ENCODE measurements at regions not wholly inside any gene's neighbourhood (a gene's known extent, or its start where the extent isn't known, plus 50 kb on each side); places are given as distances from the start of the nearest gene placed in this dataset.

- H3K9me3 ChIP-seq, result no peaks in the 10 kb centered on the region
- no peak for DNase-seq
- H3K4me1 ChIP-seq (ENCODE audit: control insufficient read depth in 1 of 2, extremely low read depth in 1 of 2, insufficient read depth in 2 of 2, low read length in 2 of 2), result no peaks in the 10 kb centered on the region
- H3K4me3 Mint-ChIP-seq, result no peak overlapping the region
- H3K4me1 Mint-ChIP-seq, result no peaks in the 10 kb centered on the region
- no peaks in the 10 kb centered on the region for H3K36me3 ChIP-seq (ENCODE audit: control insufficient read depth in 2 of 2, extremely low read depth in 1 of 2, insufficient read depth in 1 of 2, low read length in 1 of 2)
- H3K27me3 Mint-ChIP-seq, result no peaks in the 10 kb centered on the region
- H3K27ac Mint-ChIP-seq, result no peak overlapping the region
- H3K9me3 Mint-ChIP-seq, result no peaks in the 10 kb centered on the region
- H3K36me3 Mint-ChIP-seq, result no peaks in the 10 kb centered on the region
- CTCF ChIA-PET, result no interaction called here
- POLR2A ChIA-PET, result no interaction called here
- no peaks in the 10 kb centered on the region for H3K27me3 ChIP-seq (replicated peaks in 1 of 2; ENCODE audit: control insufficient read depth in 2 of 2, extremely low read depth in 1 of 2, insufficient read depth in 2 of 2, low read length in 1 of 2)
- ATAC-seq (replicated peaks in 1 of 4), result no peak
- H3K4me3 ChIP-seq (ENCODE audit: control insufficient read depth in 1 of 2, extremely low read depth in 1 of 2, low read length in 1 of 2), result no peak overlapping the region
- no peak overlapping the region for H3K27ac ChIP-seq (ENCODE audit: low read length)
Measured at GRCh38 chrY:17368413-17368812, 511.6 kb downstream of the CDY2B start.

- H3K4me3 ChIP-seq (ENCODE audit: control insufficient read depth in 1 of 2, extremely low read depth in 1 of 2, low read length in 1 of 2), result no peak overlapping the region
- no peaks in the 10 kb centered on the region for H3K9me3 Mint-ChIP-seq
- ChIA-PET POLR2A (no interaction called here), CTCF (no interaction called here)
- no peaks in the 10 kb centered on the region for H3K27me3 ChIP-seq (replicated peaks in 1 of 2; ENCODE audit: control insufficient read depth in 2 of 2, extremely low read depth in 1 of 2, insufficient read depth in 2 of 2, low read length in 1 of 2)
- no peaks in the 10 kb centered on the region for H3K4me1 ChIP-seq (ENCODE audit: control insufficient read depth in 1 of 2, extremely low read depth in 1 of 2, insufficient read depth in 2 of 2, low read length in 2 of 2)
- H3K27me3 Mint-ChIP-seq, result no peaks in the 10 kb centered on the region
- H3K4me1 Mint-ChIP-seq, result no peaks in the 10 kb centered on the region
- DNase-seq, result no peak
- H3K9me3 ChIP-seq, result no peaks in the 10 kb centered on the region
- no peak for ATAC-seq (replicated peaks in 1 of 4)
- H3K27ac Mint-ChIP-seq, result no peak overlapping the region
- H3K36me3 Mint-ChIP-seq, result no peaks in the 10 kb centered on the region
- no peaks in the 10 kb centered on the region for H3K36me3 ChIP-seq (ENCODE audit: control insufficient read depth in 2 of 2, extremely low read depth in 1 of 2, insufficient read depth in 1 of 2, low read length in 1 of 2)
- no peak overlapping the region for H3K27ac ChIP-seq (ENCODE audit: low read length)
- H3K4me3 Mint-ChIP-seq, result no peak overlapping the region
Measured at GRCh38 chrY:17366400-17366799, 513.6 kb downstream of the CDY2B start.

- Histone ChIP-seq H3K4me1 (ENCODE audit: control insufficient read depth in 1 of 2, extremely low read depth in 1 of 2, insufficient read depth in 2 of 2, low read length in 2 of 2) (no peaks in the 10 kb centered on the region), H3K36me3 (ENCODE audit: control insufficient read depth in 2 of 2, extremely low read depth in 1 of 2, insufficient read depth in 1 of 2, low read length in 1 of 2) (no peaks in the 10 kb centered on the region), H3K27ac (ENCODE audit: low read length) (no peak overlapping the region), H3K4me3 (ENCODE audit: control insufficient read depth in 1 of 2, extremely low read depth in 1 of 2, low read length in 1 of 2) (no peak overlapping the region), H3K27me3 (replicated peaks in 1 of 2; ENCODE audit: control insufficient read depth in 2 of 2, extremely low read depth in 1 of 2, insufficient read depth in 2 of 2, low read length in 1 of 2) (no peaks in the 10 kb centered on the region), H3K9me3 (no peaks in the 10 kb centered on the region)
- no CpG with 5 or more reads among the region's 4 CpGs for WGBS (ENCODE audit: insufficient coverage)
- no peak for ATAC-seq (replicated peaks in 1 of 4)
- CTCF ChIA-PET, result no interaction called here
- Mint-ChIP-seq H3K4me1 (no peaks in the 10 kb centered on the region), H3K4me3 (no peak overlapping the region), H3K27ac (no peak overlapping the region), H3K9me3 (peaks cover 0 to 15% (median 0%) of the 10 kb centered on the region in 3 donors), H3K27me3 (no peaks in the 10 kb centered on the region), H3K36me3 (no peaks in the 10 kb centered on the region)
- no peak for DNase-seq
- POLR2A ChIA-PET, result no interaction called here
Measured at GRCh38 chrY:17339028-17339427, 541.0 kb downstream of the CDY2B start.

- no peak overlapping the region for H3K27ac Mint-ChIP-seq
- H3K36me3 ChIP-seq (ENCODE audit: control insufficient read depth in 2 of 2, extremely low read depth in 1 of 2, insufficient read depth in 1 of 2, low read length in 1 of 2), result no peaks in the 10 kb centered on the region
- H3K36me3 Mint-ChIP-seq, result no peaks in the 10 kb centered on the region
- H3K4me1 ChIP-seq (ENCODE audit: control insufficient read depth in 1 of 2, extremely low read depth in 1 of 2, insufficient read depth in 2 of 2, low read length in 2 of 2), result no peaks in the 10 kb centered on the region
- no peaks in the 10 kb centered on the region for H3K4me1 Mint-ChIP-seq
- no peaks in the 10 kb centered on the region for H3K9me3 Mint-ChIP-seq
- no peak overlapping the region for H3K4me3 ChIP-seq (ENCODE audit: control insufficient read depth in 1 of 2, extremely low read depth in 1 of 2, low read length in 1 of 2)
- ChIA-PET CTCF (no interaction called here), POLR2A (no interaction called here)
- H3K27ac ChIP-seq (ENCODE audit: low read length), result no peak overlapping the region
- ATAC-seq (replicated peaks in 1 of 4) (no peak), DNase-seq (no peak)
- no peaks in the 10 kb centered on the region for H3K27me3 ChIP-seq (replicated peaks in 1 of 2; ENCODE audit: control insufficient read depth in 2 of 2, extremely low read depth in 1 of 2, insufficient read depth in 2 of 2, low read length in 1 of 2)
- no peaks in the 10 kb centered on the region for H3K27me3 Mint-ChIP-seq
- no peaks in the 10 kb centered on the region for H3K9me3 ChIP-seq
- no peak overlapping the region for H3K4me3 Mint-ChIP-seq
Measured at GRCh38 chrY:17330733-17331132, 549.3 kb downstream of the CDY2B start.

- Histone ChIP-seq H3K36me3 (ENCODE audit: control insufficient read depth in 2 of 2, extremely low read depth in 1 of 2, insufficient read depth in 1 of 2, low read length in 1 of 2) (no peaks in the 10 kb centered on the region), H3K4me3 (ENCODE audit: control insufficient read depth in 1 of 2, extremely low read depth in 1 of 2, low read length in 1 of 2) (no peak overlapping the region), H3K9me3 (no peaks in the 10 kb centered on the region), H3K27ac (ENCODE audit: low read length) (no peak overlapping the region), H3K27me3 (replicated peaks in 1 of 2; ENCODE audit: control insufficient read depth in 2 of 2, extremely low read depth in 1 of 2, insufficient read depth in 2 of 2, low read length in 1 of 2) (no peaks in the 10 kb centered on the region), H3K4me1 (ENCODE audit: control insufficient read depth in 1 of 2, extremely low read depth in 1 of 2, insufficient read depth in 2 of 2, low read length in 2 of 2) (no peaks in the 10 kb centered on the region)
- H3K9me3 Mint-ChIP-seq, result no peaks in the 10 kb centered on the region
- H3K4me1 Mint-ChIP-seq, result no peaks in the 10 kb centered on the region
- H3K27ac Mint-ChIP-seq, result no peak overlapping the region
- ATAC-seq (replicated peaks in 1 of 4), result no peak
- CTCF ChIA-PET, result no interaction called here
- H3K27me3 Mint-ChIP-seq, result no peaks in the 10 kb centered on the region
- no CpG with 5 or more reads among the region's 1 CpG for WGBS (ENCODE audit: insufficient coverage)
- no peaks in the 10 kb centered on the region for H3K36me3 Mint-ChIP-seq
- no peak overlapping the region for H3K4me3 Mint-ChIP-seq
- no peak for DNase-seq
- POLR2A ChIA-PET, result no interaction called here
Measured at GRCh38 chrY:17319916-17320315, 560.1 kb downstream of the CDY2B start.

GRCh38 chrY:17318631-17319030 lies 561.4 kb downstream of the CDY2B start:
- ChIA-PET CTCF (no interaction called here), POLR2A (no interaction called here)
- no peak for ATAC-seq (replicated peaks in 1 of 4)
- WGBS (ENCODE audit: insufficient coverage), result no CpG with 5 or more reads among the region's 2 CpGs
- no peak overlapping the region for H3K27ac Mint-ChIP-seq
- Histone ChIP-seq H3K27ac (ENCODE audit: low read length) (no peak overlapping the region), H3K36me3 (ENCODE audit: control insufficient read depth in 2 of 2, extremely low read depth in 1 of 2, insufficient read depth in 1 of 2, low read length in 1 of 2) (no peaks in the 10 kb centered on the region), H3K4me1 (ENCODE audit: control insufficient read depth in 1 of 2, extremely low read depth in 1 of 2, insufficient read depth in 2 of 2, low read length in 2 of 2) (no peaks in the 10 kb centered on the region), H3K9me3 (no peaks in the 10 kb centered on the region), H3K27me3 (replicated peaks in 1 of 2; ENCODE audit: control insufficient read depth in 2 of 2, extremely low read depth in 1 of 2, insufficient read depth in 2 of 2, low read length in 1 of 2) (no peaks in the 10 kb centered on the region), H3K4me3 (ENCODE audit: control insufficient read depth in 1 of 2, extremely low read depth in 1 of 2, low read length in 1 of 2) (no peak overlapping the region)
- no peaks in the 10 kb centered on the region for H3K27me3 Mint-ChIP-seq
- DNase-seq, result no peak
- no peaks in the 10 kb centered on the region for H3K36me3 Mint-ChIP-seq
- peaks cover 0 to 5% (median 0%) of the 10 kb centered on the region in 3 donors for H3K9me3 Mint-ChIP-seq
- H3K4me3 Mint-ChIP-seq, result no peak overlapping the region
- H3K4me1 Mint-ChIP-seq, result no peaks in the 10 kb centered on the region

GRCh38 chrY:17277056-17277455 lies 603.0 kb downstream of the CDY2B start:
- no peaks in the 10 kb centered on the region for H3K27me3 ChIP-seq (replicated peaks in 1 of 2; ENCODE audit: control insufficient read depth in 2 of 2, extremely low read depth in 1 of 2, insufficient read depth in 2 of 2, low read length in 1 of 2)
- ATAC-seq (replicated peaks in 1 of 4), result no peak
- no peak overlapping the region for H3K4me3 ChIP-seq (ENCODE audit: control insufficient read depth in 1 of 2, extremely low read depth in 1 of 2, low read length in 1 of 2)
- DNase-seq, result no peak
- no peak overlapping the region for H3K27ac ChIP-seq (ENCODE audit: low read length)
- Mint-ChIP-seq H3K9me3 (no peaks in the 10 kb centered on the region), H3K4me3 (no peak overlapping the region), H3K27ac (no peak overlapping the region), H3K27me3 (no peaks in the 10 kb centered on the region), H3K4me1 (no peaks in the 10 kb centered on the region), H3K36me3 (no peaks in the 10 kb centered on the region)
- H3K9me3 ChIP-seq, result no peaks in the 10 kb centered on the region
- no peaks in the 10 kb centered on the region for H3K4me1 ChIP-seq (ENCODE audit: control insufficient read depth in 1 of 2, extremely low read depth in 1 of 2, insufficient read depth in 2 of 2, low read length in 2 of 2)
- ChIA-PET POLR2A (no interaction called here), CTCF (no interaction called here)
- H3K36me3 ChIP-seq (ENCODE audit: control insufficient read depth in 2 of 2, extremely low read depth in 1 of 2, insufficient read depth in 1 of 2, low read length in 1 of 2), result no peaks in the 10 kb centered on the region
